HG02623 (cell line): ENCODE measurements at regions not wholly inside any gene's neighbourhood (a gene's known extent, or its start where the extent isn't known, plus 50 kb on each side); places are given as distances from the start of the nearest gene placed in this dataset.
"Not testable (repeated sequence)": the region's sequence is repeated elsewhere in the genome, so short reads cannot be mapped to it uniquely, and the experiment has no call there.

ENCODE experiments used
- ATAC-seq: cut with Tn5 transposase; IDR thresholded peaks from one replicate; pipeline ENCODE4 v1.9.1; 2021; ENCODE audit warnings: moderate library complexity; ENCODE audit not compliant: unreplicated experiment

DNA sequence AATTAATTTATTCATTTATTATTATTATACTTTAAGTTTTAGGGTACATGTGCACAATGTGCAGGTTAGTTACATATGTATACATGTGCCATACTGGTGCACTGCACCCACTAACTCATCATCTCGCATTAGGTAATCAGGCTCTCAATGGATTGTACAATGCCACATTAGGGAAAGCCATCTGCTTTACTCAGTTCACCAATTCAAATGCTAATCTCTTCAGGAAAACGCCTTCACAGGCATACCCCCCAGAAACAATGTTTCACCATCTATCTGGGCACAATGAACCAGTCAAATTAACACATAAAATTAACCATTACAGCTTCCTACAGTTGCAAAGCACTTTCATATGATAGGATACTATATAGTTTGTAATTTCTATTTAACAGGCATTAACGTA lies 84.8 kb upstream of the DNAJC10 start:
- ATAC-seq, result no peak

DNA sequence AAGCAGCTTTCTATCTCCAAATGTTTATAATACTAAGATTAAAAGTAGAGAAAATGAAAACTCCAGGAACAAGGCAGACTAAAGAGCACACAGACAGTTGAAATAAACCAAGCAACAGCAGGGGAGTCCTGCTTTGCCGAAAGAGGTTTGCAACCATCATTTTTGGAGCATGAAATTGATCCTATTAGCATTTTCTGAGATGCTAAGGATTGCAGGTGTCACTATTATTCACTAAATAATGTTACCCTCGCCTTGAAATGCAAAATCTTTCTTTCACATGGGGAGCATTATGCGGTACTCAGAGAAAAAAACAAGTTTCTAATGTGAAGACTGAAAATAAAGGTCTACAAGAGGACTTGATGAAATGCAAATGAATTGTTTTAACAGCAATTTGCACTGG lies 81.7 kb upstream of the DNAJC10 start:
- no peak for ATAC-seq

DNA sequence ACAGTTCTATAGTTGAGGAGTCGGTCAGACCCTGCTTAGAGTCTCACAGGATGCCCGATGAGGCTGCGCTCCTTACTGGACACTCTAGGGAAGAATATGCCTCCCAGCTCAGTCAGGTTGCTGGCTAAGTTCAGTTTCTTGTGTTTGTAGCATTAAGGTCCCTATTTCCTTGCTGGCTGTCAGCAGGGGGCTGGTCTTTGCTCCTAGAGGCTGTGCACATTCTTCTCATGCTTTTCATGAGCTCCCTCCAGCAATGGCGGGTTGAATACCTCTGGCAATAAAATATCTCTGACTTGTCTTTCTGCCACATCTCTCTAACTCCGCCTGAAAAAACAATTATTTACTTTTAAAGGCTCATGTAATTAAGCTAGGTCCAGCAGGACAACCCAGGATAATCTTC lies 79.4 kb upstream of the DNAJC10 start:
- no peak for ATAC-seq

DNA sequence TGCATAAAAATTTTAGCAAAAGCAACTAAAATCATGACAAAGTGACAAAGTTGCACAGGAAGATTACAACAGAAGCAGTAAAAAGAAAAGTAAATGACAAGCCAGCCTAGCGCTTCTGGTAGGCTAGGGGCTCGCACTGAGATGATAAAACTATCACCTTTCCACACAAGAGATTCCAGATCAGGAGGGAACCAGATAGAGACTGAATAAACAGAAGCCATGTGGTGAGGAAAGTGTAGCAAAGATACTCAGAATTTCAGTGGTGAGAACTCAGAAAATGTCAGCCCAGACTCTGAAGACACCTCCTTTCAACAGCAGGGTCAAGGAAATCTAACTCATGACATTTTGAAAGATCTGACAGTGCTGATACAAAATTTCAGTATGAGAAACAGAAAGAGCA lies 77.4 kb upstream of the DNAJC10 start:
- ATAC-seq, result no peak

DNA sequence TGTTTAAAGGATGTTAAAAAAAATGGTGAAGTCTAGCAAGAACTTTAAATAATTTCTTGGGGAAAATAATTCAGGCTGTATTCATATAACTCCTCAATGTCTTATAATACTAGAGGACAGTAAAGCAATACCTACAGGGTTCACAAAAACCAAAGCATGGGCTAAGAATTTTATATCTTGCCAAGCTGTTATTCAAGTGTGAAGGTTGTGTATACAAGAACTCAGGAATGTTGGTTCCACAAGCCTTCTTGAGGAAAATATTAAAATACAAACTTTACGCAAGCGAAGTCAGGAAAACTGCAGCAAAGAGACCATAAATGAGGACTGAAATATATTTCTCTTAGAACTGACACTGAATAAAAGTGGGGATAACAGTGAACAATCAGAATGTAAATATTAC lies 76.1 kb upstream of the DNAJC10 start:
- ATAC-seq, result no peak

DNA sequence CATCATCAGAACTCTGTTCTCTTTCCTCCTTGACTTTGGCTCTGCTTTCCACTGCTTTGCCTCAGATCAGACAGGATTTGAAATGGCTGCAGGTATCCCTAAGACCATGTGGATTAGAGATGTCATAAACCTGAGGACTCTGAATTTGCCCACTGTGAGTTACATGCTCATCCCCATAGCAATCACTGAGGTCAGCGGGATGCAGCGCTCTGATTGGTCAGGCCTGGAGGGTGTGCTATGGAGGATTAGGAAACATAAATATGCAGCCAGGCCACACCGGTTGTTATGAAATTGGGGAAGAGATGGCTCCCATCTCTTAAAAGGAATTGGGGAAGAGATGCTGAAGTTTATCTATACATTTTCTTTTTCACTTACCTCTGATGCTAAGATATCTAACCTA lies 73.7 kb upstream of the DNAJC10 start:
- ATAC-seq, result peak; percentile 100

DNA sequence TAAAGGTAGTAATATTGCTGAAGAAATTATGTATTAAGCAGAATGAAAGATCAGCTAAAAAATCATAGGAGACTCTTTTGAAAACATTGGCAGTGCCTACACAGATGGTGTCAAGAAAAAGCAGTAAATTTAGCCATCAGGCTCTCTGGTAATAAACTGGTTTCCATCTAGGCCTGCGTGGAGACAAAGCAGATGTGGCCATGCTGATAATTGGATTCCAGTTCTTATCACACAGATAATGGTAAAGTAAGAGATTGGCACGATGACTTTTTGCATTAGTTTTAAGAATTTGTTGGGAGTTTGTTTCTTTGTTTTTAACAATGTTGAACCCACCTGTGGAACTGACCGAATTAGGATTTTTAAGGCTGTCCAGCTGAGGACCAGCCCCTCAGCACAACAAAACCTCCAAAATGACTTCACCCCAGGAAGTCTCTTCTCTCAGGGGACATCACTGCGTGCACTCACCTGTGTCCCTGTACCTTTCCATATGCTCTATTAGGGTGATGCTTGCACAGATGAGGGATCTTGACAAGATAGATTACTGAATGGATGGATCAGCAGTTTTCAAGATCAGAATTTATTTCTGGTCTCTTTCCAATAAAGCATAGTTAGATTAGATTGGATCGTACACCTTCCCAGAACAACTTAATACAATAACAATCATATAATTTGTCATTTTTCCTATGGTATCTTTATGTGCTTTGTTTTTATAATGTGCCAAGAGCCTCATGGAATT lies 69.1 kb upstream of the DNAJC10 start:
- ATAC-seq, result no peak

DNA sequence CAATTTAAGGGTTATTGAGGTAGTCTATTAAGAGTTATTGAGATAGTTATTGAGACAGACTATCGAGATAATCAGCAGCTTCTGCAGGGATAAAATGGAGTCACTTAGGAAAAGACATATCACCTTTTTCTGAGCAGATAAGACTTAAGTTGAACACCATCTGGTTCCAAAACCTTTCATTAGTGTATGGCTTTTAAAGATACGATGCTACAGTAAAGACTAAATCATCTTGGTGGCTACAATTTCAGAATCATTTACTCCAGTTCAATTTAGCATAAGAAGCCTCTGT lies 68.6 kb upstream of the DNAJC10 start:
- no peak for ATAC-seq

DNA sequence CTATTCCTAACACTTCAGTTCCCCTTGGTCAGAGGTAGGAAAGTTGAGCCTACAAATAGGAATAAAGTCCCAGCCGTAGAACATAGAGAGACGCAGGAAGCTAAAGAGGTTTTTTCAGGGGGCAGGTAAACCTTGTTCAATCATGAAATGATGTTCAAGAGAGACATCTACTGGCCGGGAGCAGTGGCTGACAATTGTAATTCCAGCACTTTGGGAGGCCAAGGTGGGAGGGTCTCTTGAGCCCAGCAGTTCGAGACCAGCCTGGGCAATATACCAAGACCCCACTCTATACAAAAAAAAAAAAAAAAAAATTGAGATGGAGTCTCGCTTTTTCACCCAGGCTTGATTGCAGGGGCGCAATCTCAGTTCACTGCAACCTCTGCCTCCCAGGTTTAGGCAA lies 66.7 kb upstream of the DNAJC10 start:
- ATAC-seq, result no peak

DNA sequence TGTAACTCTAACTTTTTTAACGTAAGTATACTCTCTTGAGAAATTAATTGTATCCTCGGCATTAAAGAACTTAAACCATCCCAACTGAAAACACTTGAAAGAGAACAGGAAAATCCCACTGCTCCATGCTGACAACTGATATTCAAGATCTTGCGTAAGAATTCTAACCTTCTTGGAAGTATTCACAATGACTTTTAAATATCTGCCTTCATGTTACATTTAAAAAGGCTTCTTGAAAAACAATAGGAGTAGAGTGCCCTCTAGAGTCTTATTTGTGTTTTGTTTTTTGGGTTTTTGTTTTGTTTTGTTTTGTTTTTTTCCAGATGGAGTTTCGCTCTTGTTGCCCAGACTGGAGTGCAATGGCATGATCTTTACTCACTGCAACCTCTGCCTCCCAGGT lies 65.4 kb upstream of the DNAJC10 start:
- no peak for ATAC-seq

DNA sequence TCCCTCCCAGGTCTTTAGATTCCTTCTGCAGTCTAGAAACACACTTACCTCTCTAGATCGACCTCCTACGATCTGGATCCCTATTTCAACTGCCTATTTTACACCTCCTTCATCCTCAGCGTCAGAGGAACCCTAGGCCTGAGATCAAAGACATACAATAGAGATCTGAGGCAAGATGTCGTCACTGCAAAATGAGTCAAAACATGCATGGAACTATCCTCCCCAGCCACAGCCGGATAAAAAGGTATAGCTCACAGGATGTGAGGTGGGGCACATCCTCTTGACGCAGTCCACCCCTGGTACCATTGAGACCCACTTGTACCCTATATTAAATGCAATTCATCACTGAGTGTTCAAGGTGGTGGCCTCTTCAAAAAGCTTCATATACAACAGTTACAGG lies 63.7 kb upstream of the DNAJC10 start:
- ATAC-seq, result no peak

DNA sequence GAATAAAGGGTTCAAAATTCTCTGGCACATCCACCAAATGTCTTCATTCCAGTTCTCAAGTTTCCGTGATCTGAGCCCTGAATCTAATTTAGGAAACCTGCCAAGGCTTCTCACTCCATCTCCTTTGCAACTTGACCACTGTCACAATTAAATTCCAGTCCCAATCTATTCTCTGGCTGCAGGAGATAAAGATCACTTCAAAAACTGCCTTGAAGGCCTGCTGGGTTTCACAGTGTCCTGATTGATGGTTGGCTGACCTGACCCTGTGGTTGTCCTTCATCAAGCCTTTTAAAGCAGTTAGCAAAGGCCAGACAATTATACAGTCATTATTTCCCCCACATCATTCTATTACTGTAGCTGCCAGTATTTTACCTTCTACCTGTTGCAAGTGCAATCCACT lies 60.3 kb upstream of the DNAJC10 start:
- ATAC-seq, result no peak

DNA sequence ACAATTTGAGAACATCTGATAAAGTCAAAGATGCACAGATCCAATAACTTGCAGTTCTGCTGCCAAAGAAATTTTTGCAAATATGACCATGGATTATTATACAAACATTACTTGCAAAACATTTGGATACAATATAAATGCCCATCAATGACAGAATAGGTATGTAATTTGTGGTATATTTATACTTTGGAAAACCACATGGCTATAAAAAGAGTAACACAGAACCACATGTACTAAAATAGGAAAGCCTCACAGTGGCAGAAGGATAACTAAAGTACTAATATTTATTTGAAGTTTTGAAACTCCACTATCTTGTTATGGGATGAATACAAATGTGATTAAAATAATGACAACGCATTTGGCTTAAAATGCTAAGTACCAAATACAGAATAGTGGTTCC lies 51.8 kb upstream of the DNAJC10 start:
- no peak for ATAC-seq

DNA sequence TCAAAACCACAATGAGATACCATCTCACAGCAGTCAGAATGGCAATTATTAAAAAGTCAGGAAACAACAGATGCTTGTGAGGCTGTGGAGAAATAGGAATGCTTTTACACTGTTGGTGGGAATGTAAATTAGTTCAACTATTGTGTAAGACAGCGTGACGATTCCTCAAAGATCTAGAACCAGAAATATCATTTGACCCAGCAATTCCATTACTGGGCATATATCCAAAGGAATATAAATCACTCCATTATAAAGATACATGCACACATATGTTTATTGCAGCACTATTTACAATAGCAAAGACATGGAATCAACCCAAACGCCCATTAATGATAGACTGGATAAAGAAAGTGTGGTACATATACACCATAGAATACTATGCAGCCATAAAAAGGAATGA lies 50.6 kb upstream of the DNAJC10 start:
- not testable (repeated sequence) for ATAC-seq
